ENCODE measurements at regions not wholly inside any gene's neighbourhood (a gene's known extent, or its start where the extent isn't known, plus 50 kb on each side); places are given as distances from the start of the nearest gene placed in this dataset.

DNA sequence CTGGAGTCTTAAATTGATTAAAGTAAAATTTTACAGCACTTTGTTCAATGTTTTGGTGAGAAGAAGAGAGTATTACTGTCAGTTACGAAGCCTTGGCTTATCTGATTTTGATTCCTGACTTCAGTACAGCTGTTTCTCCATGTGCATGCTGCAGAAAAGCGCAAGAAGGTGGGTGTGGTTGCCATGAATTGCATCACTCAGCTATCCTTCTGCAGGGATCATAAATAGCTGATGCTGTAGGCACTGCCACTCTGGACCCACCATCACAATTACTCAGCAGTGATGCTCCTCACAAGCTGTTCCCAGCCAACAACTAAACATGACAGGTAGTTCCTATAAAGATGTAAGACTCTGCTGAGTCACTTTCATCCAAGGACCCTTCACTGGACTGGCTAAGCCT, 321.2 kb downstream of the IRS2 start:
- Histone ChIP-seq H3K4me3 (ENCODE audit: low read depth, low read length) (no peak overlapping the region), H3K27me3 (ENCODE audit: control insufficient read depth, insufficient read depth, low read length) (no peaks in the 10 kb centered on the region), H3K36me3 (ENCODE audit: control insufficient read depth, insufficient read depth, low read length) (no peaks in the 10 kb centered on the region)
- TF ChIP-seq, protein P1, sequence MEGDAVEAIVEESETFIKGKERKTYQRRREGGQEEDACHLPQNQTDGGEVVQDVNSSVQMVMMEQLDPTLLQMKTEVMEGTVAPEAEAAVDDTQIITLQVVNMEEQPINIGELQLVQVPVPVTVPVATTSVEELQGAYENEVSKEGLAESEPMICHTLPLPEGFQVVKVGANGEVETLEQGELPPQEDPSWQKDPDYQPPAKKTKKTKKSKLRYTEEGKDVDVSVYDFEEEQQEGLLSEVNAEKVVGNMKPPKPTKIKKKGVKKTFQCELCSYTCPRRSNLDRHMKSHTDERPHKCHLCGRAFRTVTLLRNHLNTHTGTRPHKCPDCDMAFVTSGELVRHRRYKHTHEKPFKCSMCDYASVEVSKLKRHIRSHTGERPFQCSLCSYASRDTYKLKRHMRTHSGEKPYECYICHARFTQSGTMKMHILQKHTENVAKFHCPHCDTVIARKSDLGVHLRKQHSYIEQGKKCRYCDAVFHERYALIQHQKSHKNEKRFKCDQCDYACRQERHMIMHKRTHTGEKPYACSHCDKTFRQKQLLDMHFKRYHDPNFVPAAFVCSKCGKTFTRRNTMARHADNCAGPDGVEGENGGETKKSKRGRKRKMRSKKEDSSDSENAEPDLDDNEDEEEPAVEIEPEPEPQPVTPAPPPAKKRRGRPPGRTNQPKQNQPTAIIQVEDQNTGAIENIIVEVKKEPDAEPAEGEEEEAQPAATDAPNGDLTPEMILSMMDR (IDR thresholded peaks at IDR 0.05; ENCODE audit: insufficient read depth, low read length, poor library complexity, severe bottlenecking): no peak
- DNase-seq (ENCODE audit: low read depth): no peak

DNA sequence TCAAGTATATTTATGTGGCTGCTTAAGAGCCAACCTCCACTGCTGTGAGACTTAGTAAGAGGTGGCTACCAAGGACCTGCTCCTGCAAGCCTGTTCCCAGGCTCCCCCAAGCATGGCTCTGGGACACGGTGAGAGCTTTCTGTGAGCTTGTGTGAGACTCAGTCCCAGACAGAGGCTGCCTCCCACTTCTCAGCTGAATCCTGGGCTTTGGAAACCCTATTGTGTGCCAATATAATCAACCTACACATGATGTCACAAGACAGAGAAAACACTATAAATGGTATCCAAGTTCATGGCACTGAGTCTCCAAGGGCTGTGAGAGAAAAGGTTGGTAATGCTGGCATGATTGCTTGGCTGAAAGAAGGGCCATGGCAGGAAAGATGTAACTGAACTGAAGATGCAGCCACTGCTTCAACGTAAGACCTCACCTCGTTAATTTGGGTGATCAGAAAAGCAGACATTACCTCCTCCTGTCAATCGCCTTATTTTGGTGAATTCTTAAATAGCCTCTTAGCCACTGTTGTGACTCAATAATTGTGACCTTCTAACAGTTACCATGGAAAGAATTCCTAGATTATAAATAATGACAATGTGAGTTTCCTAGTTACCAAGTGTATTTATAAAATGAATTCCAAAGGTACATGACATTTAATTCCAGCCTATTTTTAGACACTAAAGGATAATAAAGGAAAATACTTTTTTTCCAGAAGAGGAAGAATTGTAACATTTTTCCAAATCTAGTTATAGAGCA, 332.0 kb downstream of the IRS2 start:
- Histone ChIP-seq H3K27me3 (ENCODE audit: control insufficient read depth, insufficient read depth, low read length) (no peaks in the 10 kb centered on the region), H3K4me3 (ENCODE audit: low read depth, low read length) (no peak overlapping the region), H3K36me3 (ENCODE audit: control insufficient read depth, insufficient read depth, low read length) (no peaks in the 10 kb centered on the region)
- no peak for DNase-seq (ENCODE audit: low read depth)
- TF ChIP-seq, protein P1 (IDR thresholded peaks at IDR 0.05; ENCODE audit: insufficient read depth, low read length, poor library complexity, severe bottlenecking): no peak

DNA sequence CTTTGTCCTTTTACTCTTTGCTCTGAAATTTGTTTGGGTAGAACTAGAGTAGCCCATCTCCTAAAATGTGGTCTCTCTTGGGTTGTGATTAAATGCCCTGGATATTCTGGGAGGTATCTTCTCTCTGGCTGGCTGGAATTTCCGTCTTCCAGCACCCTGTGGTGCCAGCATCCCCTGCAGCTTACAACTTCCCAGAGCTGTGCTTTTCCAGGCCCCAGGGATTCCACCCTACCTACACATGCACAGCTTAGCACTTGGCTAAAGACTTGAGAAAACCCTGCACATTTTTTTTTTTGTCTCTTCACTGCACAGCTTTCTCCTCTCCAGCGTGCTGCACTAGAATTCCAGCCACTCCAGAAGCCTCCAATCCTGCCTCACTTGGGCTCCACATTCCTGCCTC, 334.7 kb downstream of the IRS2 start:
- TF ChIP-seq, protein P1 (IDR thresholded peaks at IDR 0.05; ENCODE audit: insufficient read depth, low read length, poor library complexity, severe bottlenecking): no peak
- DNase-seq (ENCODE audit: low read depth): no peak
- H3K27me3 ChIP-seq (ENCODE audit: control insufficient read depth, insufficient read depth, low read length): no peaks in the 10 kb centered on the region

DNA sequence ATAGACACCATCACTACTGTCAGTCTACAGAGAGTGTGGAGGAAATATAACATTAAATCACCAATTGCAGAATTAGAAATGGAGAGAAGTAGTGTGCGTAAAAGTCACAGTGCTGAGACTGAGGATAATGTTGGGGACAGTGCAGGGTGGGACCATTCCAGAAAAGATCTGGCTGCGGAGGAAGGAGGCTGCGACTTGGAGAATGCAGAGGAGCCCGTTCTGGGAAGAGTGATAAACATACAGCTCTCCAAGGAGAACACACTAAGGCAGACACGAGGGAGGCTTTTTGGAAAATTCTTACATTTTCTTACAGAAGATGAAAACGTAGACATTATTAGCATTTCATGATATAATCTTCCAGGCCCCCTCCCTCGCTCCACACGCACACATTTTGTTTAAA, 337.8 kb downstream of the IRS2 start:
- no peaks in the 10 kb centered on the region for H3K36me3 ChIP-seq (ENCODE audit: control insufficient read depth, insufficient read depth, low read length)
- TF ChIP-seq, protein P1 (IDR thresholded peaks at IDR 0.05; ENCODE audit: insufficient read depth, low read length, poor library complexity, severe bottlenecking): no peak
- DNase-seq (ENCODE audit: low read depth): no peak
- H3K4me3 ChIP-seq (ENCODE audit: low read depth, low read length): no peak overlapping the region
- no peaks in the 10 kb centered on the region for H3K27me3 ChIP-seq (ENCODE audit: control insufficient read depth, insufficient read depth, low read length)

More for the DNA sequence above, 334.7 kb downstream of the IRS2 start:
- H3K4me3 ChIP-seq (ENCODE audit: low read depth, low read length): no peak overlapping the region
- H3K36me3 ChIP-seq (ENCODE audit: control insufficient read depth, insufficient read depth, low read length): no peaks in the 10 kb centered on the region

DNA sequence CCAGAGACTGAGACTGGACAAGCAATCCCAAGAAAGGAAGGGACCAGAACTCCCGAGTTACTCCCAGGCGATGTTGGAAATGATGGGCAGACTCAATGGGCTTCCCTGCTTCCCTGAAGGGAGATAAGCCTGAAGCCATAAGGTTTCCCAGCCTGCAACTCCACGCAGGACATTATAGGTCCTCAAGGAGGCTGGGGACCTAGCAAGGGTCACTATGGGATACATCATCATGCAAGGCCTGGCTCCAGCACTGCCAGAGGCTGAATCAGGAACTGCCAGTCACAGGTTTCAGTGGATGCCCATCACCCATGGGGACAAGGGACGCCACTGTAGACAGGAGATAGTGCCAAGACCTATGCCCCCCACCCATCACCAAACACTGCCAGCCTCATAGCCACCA, 338.7 kb downstream of the IRS2 start:
- no peak for DNase-seq (ENCODE audit: low read depth)
- Histone ChIP-seq H3K27me3 (ENCODE audit: control insufficient read depth, insufficient read depth, low read length) (no peaks in the 10 kb centered on the region), H3K36me3 (ENCODE audit: control insufficient read depth, insufficient read depth, low read length) (no peaks in the 10 kb centered on the region), H3K4me3 (ENCODE audit: low read depth, low read length) (no peak overlapping the region)
- TF ChIP-seq, protein P1 (IDR thresholded peaks at IDR 0.05; ENCODE audit: insufficient read depth, low read length, poor library complexity, severe bottlenecking): no peak

DNA sequence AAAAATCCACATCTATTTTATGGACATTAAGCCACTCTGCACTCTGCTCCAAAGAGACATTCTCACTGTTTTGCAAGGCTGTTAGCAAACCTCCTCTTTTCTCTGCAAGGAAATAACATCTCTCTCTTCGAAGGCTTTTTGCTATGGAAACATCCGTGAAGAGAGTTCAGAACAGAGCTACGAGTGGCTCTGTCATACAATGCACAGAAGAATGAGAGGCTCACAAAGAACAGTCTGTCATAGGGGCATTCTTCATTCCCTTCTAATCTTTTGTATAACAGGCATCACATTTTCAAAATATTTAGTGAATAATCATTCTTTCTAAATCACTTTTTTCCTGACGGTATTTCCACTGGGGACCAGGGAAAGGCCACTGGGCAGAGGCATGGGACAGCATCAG, 346.1 kb downstream of the IRS2 start:
- Histone ChIP-seq H3K4me3 (ENCODE audit: low read depth, low read length) (no peak overlapping the region), H3K36me3 (ENCODE audit: control insufficient read depth, insufficient read depth, low read length) (no peaks in the 10 kb centered on the region), H3K27me3 (ENCODE audit: control insufficient read depth, insufficient read depth, low read length) (no peaks in the 10 kb centered on the region)
- no peak for DNase-seq (ENCODE audit: low read depth)
- TF ChIP-seq, protein P1 (IDR thresholded peaks at IDR 0.05; ENCODE audit: insufficient read depth, low read length, poor library complexity, severe bottlenecking): no peak
